NCI-H2196 treated with DMSO at 0.1 percent for 48 hours (cell line): ENCODE measurements at regions not wholly inside any gene's neighbourhood (a gene's known extent, or its start where the extent isn't known, plus 50 kb on each side); places are given as distances from the start of the nearest gene placed in this dataset.

Experiments
- DNase-seq: peaks from one replicate; lab custom pipeline; 2025; ENCODE audit not compliant: unreplicated experiment; lab: John Stamatoyannopoulos, UW

DNA sequence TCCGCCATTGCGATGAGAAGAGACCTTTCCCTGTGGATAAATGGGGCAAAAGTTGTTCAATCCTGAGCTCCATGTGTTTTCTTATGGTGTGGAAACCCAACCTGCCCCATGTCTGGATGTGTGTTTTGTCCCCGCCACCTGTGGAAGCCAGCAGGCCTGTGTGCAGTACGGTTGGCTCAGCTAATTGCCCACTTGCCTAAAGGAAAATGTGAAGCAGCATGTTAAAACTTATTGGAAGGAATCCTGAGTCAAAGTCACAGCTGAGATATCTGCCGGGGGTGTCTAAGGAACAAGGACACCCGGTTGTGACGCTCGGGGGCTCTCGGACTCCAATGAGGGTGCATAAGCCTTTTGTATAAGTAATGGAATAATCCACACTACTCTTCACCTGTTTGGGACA lies 361.1 kb upstream of the IRX1 start:
- DNase-seq, result no peak

GRCh38 chr5:3230941-3231340 lies 364.7 kb upstream of the IRX1 start:
- DNase-seq, result no peak

DNA sequence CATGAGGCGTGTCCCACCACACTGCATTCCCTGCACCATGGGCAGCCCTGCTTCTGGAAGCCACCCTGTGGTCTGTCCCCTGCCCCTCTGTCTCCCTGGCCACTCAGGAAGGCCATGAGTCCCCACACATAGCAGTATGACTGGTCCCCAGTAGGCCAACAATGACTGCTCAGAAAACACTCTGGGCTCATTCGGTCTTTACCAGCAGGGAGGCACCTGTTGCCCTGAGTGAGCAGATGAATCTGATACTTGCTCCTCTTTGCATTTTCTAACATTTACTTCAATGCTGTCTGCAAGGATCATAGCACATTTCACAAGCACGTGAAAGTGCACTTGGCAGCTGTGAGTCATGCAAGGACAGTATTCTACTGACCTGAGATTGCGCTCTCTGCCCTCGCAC lies 365.4 kb upstream of the IRX1 start:
- no peak for DNase-seq

DNA sequence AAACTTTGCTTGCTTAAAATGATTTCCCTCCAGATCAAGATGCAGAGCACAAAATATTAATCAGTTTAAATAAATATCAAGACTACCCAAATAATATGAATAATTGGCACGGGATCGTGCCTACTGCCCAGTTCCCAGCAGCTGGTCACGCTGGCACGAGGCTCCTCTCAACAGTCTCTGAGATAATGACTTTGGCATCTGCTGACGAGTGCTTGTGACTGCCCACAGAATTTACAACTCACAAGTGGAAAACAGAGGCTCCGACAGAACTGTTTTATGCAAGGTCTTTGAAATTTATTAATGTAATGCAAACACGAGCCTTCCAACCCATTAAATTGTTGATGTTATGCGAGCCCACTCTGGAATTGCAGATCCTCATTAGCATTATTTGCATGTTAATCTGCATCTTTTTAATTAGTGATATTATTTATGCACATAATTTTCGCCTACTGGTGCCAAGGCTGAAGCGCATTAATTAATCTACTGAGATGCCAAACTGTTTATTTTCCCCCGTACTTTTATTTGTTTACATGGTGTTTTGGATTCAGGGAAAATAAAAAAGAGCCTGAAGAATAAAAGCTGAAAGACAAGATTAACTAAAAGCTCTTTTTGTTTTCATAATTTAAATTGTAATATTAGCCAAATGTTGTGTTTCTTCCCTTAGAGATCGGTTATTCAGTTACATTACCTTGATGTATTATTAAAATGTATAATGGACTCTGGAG lies 369.3 kb upstream of the IRX1 start:
- DNase-seq, result no peak

DNA sequence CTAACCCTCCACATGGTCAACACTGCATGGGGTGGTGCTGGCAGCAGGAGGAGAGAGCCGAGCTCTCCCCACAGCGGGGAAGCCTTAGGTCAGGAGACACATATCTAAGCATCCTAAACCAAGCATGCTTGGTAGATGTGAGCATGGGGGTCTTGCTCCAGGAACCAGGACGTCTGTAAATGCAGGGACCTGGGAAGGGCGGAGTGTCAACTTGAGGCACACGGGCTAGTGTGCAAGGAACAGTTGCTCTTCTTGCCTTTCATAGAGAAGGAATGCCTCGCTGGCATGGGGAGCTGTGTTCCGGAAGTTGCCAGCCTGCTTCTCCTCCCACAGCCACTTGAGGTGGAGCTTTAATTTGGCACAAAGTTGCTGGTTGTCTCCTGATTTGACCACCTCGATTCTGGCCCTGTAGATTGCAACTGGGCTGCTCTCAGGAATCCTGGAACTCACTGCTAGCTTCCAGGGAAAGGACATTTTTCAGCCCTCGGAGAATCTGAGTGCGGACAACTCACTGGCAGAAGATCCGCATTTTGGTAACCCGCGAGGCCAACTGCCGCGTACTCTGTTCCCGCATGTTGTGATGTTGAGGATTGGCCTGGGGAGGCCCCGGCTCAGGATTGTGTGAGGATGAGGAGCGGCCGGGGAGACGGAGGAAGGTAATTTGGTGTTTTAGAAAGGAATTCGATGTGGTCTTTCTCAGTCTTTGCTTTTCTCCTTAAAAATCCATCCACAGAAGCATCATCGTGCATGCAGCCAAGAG lies 370.3 kb upstream of the IRX1 start:
- DNase-seq, result no peak

- DNase-seq, result no peak
These were observed 372.7 kb upstream of the IRX1 start for GRCh38 chr5:3222924-3223323.

DNA sequence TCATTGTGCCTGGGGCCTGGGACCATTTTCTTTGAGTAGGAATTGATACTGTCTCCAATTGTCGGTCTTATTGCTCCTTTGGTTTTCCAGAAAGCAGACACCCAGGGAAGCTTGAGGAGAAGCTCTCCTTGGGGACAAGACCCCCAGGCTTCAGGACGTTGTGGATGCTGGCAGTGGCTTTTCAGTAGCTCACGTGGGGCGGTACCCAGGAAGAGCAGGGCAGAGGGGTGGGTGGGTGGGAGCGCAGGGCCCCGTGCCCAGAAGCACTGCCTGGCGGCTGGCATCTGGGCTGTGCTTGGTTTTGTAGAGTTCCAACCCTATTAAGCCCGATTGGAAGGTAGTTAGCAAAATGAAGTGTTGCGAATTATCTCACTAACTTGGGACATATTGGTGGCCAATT lies 374.2 kb upstream of the IRX1 start:
- DNase-seq, result no peak

GRCh38 chr5:3220638-3221288 lies 374.9 kb upstream of the IRX1 start:
- DNase-seq, result no peak

- DNase-seq, result no peak
These were observed 375.4 kb upstream of the IRX1 start for GRCh38 chr5:3220201-3220600.

- DNase-seq, result no peak
These were observed 376.5 kb upstream of the IRX1 start for GRCh38 chr5:3218916-3219650.

- no peak for DNase-seq
These were observed 377.7 kb upstream of the IRX1 start for GRCh38 chr5:3217771-3218495.

DNA sequence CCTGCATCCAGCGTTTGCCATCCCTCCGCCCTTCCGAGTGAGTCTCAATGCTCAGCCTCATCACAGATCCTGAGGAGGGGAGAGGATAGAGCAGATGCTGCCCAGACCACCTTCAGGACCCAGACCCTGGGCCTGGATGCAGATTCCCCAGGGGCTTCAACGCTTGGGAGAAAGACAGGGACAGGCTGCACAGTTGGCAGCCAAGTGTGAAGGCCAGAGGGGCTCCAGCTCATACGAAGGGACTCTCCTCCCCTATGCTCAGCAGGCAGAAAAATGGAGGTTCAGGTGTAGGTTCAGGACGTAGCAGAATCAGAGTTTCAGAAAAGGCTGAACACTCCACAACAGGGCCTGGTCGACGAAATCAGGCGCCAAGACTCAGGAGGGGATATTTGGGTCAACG lies 378.5 kb upstream of the IRX1 start:
- DNase-seq, result no peak

- DNase-seq, result no peak
These were observed 379.2 kb upstream of the IRX1 start for GRCh38 chr5:3216386-3216785.

GRCh38 chr5:3214838-3215374 lies 380.7 kb upstream of the IRX1 start:
- no peak for DNase-seq

DNA sequence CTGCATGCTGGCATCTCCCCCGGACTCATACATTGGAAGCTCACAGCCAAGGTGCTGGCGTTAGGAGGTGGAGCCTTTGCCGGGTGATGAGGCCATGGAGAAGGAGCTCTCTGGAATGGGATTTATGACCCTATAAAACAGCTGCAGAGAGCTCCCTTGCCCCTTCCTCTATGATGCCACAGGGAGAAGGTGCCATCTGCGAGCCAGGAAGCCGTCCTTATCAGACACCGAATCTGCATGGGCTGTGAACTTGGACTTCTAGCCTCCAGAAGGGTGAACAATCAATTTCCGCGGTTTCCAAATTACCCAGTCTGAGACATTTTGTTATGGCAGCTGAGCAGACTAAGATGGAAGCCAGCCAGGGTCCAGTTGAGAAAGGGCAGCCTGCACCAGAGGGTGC lies 381.2 kb upstream of the IRX1 start:
- DNase-seq, result no peak

DNA sequence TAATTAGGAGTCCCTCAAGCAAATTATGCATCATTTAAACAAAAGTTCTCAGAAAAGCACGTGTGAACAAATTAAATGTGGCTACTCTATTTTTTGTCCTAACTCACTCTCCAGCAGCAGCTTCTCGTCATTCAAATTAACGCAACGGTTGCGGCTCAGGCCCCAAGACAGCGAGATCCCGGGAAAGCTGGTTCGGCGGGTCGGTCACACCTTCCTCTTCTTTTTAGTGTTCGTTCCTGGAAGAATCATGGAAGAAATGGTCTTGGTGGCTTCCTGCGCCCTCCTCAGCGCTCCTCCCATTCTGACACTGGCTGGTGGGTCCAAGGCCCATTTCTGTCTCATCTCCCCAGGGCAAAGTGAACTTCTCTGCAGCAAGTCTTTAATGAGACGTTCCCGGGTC lies 382.8 kb upstream of the IRX1 start:
- no peak for DNase-seq

GRCh38 chr5:3210531-3210930 lies 385.1 kb upstream of the IRX1 start:
- no peak for DNase-seq

DNA sequence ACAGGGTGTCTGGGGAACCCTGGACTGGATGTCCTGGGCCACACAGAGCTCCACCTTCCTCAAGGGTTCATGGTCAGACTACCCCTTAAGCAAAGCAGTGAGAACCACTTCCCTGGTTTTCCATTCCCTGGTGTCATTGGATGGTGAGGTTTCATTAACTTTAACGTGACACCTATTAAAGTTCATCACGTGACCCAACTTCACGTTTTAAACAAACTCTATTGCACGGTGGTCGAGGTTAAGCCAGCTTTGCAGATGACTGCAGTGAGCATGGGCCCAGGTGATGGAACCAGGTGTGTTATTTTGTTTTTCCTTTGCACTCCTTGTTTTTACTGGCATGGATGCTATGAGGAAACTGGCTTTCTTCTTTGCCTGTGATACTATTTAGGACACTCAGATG lies 385.7 kb upstream of the IRX1 start:
- DNase-seq, result no peak

DNA sequence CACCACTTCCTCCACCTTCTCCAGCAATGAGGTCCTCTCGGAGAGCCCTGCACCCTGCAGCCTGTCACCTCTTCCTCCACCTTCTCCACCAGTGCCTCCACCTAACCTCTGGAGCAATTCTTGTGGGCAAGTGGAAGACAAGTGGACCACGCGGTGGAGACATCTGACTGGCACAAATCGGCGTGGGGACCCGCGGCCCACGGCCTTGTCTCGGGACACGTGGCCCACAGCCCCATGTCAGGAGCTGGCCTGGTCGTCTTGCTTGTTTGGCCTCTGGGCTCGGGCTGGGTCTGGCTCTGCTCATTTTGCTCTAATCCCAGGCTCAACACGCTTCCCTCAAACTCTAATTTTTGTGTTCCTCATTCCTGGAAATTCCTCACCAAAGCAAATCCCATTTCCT lies 393.1 kb upstream of the IRX1 start:
- no peak for DNase-seq

GRCh38 chr5:3201941-3202340 lies 393.7 kb upstream of the IRX1 start:
- no peak for DNase-seq

DNA sequence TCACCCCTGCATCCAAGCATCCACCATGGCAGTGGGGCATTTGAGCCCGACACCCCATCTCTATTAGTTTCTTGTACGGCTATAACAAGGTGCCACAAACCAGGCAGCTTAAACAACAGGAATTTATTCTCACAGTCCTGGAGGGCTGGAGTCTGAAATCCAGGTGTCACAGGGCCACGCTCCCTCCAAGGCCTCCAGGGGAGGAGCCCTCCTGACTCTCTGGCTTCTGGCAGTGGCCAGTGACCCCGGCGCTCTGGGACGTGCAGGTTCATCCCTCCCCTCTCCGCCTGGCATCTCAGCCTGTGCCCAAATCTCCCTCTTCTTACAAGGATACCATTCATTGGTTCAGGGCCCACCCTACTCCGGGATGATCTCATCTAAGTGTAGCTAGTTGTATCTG lies 394.5 kb upstream of the IRX1 start:
- DNase-seq, result no peak
